Activated T-cell treated with anti-CD3 and anti-CD28 coated beads for 1 hour (primary cell): ENCODE measurements at regions not wholly inside any gene's neighbourhood (a gene's known extent, or its start where the extent isn't known, plus 50 kb on each side); places are given as distances from the start of the nearest gene placed in this dataset.
"Not testable (repeated sequence)": the region's sequence is repeated elsewhere in the genome, so short reads cannot be mapped to it uniquely, and the experiment has no call there.

Experiments used
- DNase-seq: peaks from one replicate; pipeline ENCODE4 v3.0.0-alpha.2; 2020; ENCODE audit warnings: low read depth

DNA sequence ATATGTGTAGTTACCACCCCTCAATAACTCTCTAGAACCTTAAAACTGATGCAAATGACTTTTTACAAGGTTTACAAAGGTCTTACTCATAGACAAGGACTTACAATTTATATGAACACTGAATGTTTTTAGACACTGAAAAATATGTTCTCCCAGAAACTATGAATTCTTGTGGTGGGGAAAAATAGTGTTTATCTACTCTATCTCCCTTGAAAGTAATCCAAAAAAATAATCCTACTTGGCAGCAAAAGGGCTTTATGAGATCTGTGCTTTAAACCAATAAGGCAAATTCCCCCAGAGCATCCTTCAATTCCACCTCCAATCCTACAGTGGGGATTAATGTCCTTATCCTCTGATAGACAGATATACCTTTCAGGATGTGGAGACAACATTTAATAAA is 1984.1 kb upstream of the RAG2 start:
- no peak for DNase-seq

DNA sequence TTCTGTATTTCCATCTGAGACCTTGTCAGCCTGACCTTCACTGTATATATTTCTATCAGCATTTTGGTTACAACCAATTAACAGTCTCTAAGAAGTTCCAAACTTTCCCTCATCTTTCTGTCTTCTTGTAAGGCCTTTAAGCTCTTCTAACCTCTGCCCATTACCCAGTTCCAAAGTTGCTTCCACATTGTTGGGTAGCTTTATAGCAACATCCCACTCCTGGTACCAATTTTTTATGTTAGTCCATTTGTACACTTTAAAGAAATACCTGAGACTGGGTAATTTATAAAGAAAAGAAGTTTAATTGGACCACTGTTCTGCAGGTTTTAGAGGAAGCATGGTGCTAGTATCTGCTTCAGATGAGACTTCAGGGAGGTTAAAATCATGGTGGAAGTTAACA is 1979.7 kb upstream of the RAG2 start:
- DNase-seq: no peak

DNA sequence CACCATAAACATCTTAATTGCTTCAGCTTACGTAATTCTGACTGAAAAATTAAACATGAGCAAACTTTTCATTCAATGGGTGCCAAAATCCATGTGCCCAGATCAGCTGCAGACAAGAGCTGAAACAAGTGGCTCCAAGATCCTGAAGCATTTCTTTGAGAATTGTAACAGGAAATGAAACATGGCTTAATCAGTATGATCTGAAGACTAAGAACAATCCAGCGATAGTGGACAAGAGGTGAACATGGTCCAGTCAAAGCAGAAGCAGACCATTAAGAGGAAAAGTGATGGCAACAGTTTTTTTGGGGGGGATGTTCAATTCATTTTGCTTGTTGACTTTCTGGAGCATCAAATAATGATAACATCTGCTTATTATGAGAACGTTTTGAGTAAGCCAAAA is 1964.5 kb upstream of the RAG2 start:
- no peak for DNase-seq

DNA sequence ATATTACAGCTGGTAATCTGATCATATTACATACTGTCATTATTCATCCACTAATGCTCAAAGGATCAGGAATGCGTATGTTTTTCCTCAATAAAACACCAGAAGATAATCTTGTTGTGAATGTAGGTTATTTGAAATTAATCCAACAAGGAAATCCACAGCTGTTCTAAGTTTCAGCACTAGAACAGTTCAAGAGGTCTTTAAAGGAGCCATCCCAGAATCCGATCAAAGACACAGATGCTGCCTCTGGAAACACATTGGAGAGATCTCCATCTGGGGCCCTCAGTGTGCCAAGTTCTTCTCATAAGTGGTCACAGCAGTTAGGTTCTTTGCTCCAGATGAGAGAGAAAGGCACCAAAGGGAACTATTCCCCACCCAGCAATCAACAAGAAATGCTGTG is 1955.1 kb upstream of the RAG2 start:
- DNase-seq: no peak

DNA sequence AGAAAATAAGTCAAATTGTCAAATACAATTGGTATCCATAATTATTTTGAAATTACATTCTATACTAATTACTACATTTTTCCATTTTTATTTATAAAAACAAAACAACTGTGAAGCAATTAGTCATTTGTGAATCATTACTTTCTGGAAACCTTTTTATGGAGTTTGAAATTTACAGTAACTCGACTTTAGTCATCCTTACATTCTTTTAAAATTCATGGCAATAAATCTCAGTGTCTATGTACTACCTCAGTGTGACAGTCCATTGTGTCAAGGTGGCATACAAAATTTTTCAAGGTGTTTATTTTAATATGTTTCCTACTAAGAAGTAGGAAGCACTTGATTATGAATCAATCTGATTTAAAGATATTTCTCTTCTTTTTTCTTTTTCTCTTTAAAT is 1949.4 kb upstream of the RAG2 start:
- DNase-seq: no peak

DNA sequence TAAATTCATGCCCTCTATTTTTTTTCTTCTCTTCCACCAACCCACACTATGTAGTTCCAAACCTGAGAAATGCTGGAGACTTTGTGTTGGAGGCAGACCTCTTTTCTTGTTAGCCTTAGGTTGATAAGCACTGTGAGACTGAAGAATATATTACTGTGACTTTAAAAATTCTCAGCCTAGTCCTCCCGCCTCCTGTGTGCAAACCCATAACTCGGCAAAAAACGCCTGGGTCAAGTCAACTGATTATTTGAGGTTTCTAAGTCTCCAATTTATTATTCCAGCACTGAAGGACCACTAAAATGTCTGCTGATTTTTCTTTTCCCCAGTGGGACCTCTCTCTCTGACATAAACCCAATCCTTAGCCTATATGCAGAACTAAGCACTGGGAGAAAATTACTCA is 1946.0 kb upstream of the RAG2 start:
- DNase-seq: no peak

DNA sequence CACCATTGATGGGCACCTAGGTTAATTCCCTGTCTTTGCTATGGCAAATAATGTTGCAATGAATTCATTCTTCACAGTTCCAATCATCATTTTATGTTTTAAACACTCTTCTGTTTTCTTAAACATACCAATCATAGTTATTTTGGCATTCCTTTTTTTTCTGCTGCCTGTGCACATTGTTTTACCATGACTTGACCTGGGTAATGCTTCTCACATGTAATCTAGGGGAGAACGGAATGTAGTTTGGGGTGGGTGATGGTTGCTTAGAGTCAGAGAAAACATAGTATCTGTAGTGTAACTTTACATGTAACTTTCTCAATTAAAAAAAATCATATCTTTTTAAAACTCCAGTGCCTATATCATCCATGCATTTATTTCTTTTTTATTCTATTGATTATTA is 1945.3 kb upstream of the RAG2 start:
- no peak for DNase-seq

DNA sequence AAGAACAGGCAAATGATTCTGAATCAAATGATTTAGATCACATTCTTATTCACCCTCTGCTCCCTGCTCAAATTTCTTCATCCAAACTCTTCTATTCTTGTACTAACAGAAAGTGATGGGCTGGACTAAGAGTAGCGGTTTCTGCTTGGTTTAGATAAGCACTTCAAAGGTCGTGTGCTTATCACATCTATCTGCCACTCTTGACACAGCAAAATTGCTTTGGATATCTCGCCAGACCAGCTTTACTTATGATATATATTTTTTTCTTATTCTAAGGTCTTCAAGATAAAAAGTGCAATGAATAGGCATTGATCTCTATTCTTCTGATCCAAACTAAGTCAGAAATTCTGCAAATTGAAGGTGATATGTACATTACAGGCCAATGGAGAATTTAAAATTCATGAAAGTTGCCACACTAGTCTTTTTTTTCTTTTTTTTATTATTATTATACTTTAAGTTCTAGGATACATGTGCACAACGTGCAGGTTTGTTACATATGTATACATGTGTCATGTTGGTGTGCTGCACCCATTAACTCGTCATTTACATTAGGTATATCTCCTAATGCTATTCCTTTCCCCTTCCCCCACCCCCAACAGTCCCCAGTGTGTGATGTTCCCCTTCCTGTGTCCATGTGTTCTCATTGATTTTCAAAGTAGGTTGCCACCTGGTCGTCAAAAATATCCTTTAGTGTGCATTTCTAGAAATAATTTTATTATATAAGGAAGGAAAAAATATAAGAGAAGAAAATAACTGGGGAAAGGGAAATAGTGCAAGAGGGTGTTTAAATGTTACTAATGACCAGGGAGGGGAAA is 1941.0 kb upstream of the RAG2 start:
- DNase-seq: no peak

DNA sequence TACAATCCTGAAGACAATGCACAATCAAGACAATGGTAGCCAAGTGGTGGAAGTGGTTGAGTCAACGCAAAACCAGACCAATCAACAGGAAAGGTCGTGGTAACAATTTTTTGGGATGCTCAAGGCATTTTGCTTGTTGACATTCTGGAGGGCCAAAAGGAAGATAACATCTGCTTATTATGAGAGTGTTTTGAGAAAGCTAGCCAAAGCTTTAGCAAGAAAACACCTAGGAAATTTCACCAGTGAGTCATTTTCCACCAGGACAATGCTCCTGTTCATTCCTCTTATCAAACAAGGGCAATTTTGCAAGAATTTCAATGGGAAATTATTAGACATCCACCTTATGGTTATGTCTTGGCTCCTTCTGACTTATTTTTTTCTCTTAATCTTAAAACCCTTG is 1932.2 kb upstream of the RAG2 start:
- no peak for DNase-seq

DNA sequence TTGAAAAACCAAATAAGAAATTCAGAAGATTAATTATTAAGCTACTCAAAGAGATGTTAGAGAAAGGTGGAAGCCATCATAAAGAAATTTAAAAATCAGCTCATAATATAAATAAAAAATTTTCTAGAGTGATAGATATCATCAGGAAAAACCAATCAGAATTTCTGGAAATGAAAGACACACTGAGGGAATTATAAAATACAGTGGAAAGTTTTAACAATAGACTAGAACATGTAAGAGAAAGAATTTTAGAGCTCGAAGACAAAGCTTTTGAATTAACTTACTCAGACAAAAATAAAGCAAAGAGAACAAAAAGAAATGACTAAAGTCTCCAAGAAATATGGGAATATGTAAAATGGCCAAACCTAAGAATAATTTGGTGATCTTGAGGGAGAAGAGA is 1926.9 kb upstream of the RAG2 start:
- DNase-seq: no peak

DNA sequence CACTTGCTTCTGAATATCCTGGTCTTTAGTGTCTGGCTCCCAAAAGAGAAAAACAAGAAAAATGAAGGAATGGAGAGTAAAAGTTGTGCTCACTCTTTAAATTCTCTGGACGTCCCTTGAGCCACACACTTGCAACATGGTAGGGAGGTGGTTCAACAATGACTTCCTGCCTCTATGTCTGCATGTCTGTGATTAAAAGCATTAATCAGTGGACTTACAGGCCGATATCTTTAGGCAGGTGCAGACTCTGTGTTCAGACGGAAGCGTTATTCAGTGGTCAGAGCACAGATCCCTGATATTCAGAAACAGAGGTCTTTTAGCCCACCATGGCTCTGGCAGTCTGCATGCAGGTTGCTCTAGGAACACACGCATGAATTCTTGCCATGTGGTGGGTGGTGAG is 1920.0 kb upstream of the RAG2 start:
- no peak for DNase-seq

DNA sequence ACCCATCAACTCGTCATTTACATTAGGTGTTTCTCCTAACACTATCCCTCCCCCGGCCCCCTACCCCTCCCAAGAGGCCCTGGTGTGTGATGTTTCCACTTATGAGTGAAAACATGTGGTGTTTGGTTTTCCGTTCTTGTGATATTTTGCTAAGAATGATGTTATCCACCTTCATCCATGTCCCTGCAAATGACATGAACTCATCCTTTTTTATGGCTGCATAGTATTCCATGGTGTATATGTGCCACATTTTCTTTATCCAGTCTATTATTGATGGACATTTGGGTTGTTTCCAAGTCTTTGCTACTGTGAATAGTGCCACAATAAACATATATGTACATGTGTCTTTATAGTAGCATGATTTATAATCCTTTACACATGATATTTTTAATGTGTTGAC is 1914.8 kb upstream of the RAG2 start:
- DNase-seq: not testable (repeated sequence)

DNA sequence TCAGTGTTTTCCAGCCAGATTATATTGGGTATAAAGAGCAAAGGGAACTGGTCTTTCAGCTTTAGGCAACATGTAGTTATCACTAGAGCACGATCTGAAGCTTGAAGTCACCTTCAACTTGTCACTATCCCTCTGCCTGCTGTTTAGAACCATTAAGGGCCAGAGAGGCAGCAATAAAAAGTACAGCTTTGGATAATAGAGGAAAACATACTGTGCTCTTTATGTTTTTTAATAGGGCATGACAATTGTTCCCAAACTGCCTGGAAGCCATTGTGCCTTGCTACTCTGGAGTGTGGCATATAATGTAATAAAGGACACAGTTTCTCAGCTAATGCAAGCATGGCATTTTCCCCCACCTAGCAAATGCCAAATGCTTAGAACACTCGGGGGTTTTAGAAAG is 1912.0 kb upstream of the RAG2 start:
- DNase-seq: no peak

DNA sequence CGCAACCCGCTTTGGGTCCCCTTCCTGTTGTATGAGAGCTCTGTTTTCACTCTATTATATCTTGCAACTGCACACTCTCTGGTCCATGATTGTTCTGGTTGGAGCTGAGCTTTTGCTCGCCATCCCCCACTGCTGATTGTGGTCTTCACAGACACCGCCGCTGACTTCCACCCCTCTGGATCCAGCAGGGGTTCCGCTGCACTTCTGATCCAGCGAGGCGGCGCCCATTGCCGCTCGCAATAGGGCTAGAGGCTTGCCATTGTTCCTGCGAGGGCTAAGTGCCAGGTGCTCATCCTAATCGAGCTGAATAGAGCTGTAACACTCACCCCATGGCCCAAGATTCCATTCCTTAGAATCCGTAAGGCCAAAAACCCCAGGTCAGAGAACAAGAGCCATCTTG is 1905.8 kb upstream of the RAG2 start:
- DNase-seq: no peak

DNA sequence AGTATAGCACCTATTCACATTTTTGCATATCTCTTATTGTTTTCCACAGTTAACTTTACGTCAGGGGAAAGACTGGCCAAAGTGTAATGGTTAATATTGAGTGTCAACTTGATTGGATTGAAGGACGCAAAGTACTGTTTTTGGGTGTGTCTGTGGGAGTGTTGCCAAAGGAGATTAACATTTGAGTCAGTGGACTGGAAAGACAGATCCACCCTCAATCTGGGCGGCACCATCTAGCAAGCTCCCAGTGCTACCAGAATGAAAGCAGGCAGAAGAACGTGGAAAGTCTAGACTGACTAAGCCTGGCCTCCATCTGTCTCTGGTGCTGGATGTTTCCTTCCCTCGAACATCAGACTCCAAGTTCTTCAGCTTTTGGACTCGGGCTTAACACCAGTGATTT is 1900.7 kb upstream of the RAG2 start:
- DNase-seq: no peak

DNA sequence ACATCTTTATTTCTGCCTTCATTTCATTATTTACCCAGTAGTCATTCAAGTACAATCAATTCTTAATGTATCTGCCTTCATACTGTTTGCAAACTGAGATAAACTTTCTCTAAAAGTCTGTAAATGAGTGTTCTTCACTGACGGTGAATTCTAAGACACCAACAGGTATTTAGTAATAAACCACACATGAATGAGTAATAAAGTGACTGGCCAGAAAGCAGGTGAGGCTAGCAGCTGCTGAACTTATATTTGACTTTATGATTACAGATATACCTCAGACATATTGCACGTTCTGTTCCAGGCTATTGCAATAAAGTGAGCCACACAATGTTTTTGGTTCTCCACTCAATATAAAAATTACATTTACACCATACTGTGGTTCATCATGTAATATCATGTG is 1894.0 kb upstream of the RAG2 start:
- DNase-seq: no peak

DNA sequence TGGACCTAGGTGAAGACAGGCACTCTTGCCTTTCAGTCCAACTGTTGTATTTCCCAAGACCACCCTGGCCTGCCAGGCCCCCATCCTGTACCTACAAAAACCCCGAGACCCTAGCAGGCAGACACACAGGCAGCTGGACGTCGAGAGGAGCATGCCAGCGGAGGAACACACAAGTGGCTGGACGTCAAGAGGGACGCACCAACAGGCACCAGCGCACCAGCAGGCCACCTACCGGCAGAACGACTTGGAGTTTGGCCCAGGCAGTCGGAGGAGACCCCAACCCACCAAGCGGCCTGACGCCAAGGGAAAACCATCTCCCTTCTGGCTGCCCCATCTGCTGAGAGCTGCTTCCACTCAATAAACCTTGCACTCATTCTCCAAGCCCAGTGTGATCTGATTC is 1883.4 kb upstream of the RAG2 start:
- DNase-seq: no peak

DNA sequence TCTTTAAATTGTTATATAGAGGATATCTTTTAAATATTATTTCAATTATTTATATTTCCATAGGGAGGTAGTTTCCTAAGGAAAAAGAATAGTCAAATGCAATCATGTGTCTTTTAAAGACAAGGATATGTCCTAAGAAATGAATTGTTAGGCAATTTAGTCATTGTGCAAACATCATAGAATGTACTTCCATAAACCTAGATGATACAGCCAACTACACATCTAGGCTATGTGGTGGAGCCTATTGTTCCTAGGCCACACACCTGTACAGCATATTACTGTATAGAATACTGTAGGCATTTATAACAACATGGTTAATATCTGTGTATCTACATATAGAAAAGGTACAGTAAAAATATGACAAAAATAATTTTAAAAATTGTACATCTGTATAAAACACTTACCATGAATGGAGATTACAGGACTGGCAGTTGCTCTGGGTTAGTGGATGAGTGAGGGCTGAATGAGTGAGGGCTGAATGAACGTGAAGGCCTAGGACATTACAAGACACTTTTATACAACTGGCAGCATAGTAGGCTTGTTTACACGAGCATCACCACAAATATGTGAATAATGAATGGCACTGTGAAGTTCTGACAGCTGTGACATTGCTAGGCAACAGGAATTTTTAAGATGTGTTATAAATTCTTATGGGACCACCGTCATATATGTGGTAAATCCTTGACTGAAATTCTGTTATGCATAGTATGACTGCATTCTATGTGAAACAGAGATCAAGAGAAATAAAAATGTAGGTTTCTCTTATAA is 1879.0 kb upstream of the RAG2 start:
- no peak for DNase-seq

DNA sequence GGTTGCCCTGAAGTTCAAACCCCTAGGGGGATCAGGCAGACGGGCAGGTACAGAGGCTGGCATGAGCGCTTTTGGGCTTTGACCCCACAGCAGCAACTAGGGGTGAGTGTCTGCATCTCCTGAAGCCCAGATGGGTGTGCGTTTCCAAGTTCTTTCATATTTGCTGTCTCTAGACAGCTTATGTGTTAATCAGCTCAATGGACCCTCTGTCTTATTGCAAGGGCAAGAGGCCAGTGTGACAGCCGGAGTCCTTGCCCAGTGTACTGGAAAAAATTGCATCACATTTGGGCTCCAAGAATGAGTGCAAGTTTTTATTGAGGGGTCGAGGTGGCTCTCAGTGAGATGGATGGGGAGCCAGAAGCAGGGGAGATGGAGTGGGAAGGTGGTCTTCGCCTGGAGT is 1863.7 kb upstream of the RAG2 start:
- no peak for DNase-seq

DNA sequence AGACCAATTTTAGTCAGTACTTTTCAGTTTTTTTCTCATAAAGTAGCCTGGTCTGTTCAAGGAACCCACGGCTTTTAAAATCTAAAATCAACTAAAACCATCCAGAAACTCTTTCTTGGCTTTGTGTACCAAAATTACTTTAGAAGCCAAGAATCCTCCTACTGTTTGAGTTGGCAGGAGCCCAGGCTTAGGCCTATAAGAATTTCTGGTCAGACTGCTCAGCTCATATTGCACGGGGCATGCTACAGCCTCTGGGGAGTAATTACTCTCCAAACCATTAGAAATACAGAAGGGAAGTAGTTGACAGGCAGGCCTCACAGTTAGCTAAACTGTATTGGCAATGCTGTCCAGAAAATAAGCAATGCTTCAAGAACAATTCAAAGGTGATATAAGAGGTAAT is 1862.9 kb upstream of the RAG2 start:
- DNase-seq: no peak

DNA sequence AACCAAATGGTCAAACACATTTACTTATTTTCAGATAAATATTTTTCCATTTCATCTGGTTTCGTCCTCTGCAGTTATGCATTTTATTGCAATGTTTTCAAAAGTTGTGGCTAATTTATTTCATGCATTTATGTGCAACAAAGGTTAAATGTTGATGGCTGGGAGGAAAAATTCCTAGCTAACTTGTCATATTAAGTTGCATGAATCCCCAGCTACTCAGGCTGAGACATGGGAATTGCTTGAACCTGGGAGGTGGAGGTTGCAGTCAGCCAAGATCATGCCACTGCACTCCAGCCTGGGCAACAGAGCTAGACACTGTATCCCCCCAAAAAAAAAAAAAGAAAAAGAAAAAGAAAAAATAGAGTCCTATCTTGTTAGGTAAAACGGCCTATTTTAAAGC is 1862.4 kb upstream of the RAG2 start:
- no peak for DNase-seq

DNA sequence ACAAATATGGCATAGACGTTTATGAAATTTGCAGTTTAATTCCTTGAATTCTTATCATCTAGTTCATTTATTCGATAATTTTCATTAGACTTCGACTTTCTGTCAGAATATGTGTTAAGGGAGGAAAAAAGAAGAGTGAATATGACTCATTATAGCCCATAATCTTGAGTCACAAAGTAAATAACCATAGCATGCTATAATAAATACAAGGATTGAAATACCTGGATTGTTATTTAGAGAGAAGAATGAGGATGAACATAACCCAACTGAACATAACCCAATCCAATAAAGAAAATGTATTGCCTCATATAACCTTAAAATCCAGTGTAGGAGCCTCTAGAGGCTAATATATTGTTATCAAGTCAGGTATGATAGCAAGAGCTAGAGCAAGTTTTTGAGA is 1858.3 kb upstream of the RAG2 start:
- no peak for DNase-seq

DNA sequence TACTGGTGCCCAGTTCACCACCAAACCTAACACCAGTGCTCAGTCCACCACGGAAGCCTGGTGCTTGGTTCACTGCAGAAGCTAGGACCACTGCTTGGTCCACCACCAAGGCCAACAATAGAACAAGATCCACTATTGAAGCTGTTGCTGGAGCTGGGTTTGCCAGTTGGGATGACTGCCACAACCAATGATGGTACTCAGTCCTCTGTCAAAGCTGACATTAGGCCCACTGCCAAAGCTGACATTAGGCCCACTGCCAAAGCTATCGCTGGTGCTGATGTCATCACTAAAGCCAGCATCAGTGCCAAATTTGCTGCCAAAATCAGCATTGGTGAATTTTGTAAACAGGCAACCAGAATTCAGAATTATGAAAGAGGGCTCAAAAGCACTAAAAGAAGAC is 1850.2 kb upstream of the RAG2 start:
- DNase-seq: no peak

DNA sequence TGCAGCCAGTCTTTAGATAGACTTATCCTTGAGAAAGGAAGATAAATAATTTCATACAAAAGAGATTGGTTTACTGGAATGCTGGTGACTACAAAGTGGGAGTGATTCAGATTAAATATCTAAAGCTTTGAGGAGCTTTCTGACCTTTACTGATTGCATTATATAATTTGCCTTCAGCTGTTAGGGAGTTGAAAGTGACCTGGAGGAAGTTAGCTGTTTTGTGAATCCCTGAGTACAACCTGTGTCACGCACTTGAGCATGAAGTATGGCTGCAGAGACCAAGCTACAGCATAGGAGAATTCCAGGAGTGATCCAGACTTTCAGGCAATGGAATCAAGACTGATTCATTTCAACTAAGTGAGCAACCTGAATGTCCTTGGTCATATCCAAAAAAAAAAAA is 1848.3 kb upstream of the RAG2 start:
- no peak for DNase-seq
